ENCODE measurements at regions not wholly inside any gene's neighbourhood (a gene's known extent, or its start where the extent isn't known, plus 50 kb on each side); places are given as distances from the start of the nearest gene placed in this dataset.
"Not testable (repeated sequence)": the region's sequence is repeated elsewhere in the genome, so short reads cannot be mapped to it uniquely, and the experiment has no call there.

DNA sequence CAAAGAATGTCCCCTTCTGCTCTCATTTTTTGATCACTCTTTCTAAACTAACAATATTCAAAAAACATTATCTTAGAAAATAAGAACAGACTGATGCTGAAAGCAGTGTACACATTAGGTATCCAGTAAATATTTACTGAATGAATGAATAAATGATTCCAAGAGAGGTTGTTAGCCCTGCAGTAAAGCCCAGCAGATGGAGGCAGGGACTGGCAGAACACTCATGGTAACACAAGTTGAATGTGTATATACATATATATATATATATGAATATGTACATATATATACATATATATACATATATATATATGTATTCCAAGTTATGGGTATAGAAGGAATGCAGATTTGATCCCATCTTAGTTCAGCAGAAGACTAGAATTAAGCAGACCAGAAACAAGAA is 546.3 kb downstream of the RAB38 start:
- DNase-seq, result no peak

- no peak for DNase-seq
Observed at GRCh38 chr11:87628026-87628580, 547.1 kb downstream of the RAB38 start.

GRCh38 chr11:87623531-87624365 is 551.5 kb downstream of the RAB38 start:
- DNase-seq, result not testable (repeated sequence)

DNA sequence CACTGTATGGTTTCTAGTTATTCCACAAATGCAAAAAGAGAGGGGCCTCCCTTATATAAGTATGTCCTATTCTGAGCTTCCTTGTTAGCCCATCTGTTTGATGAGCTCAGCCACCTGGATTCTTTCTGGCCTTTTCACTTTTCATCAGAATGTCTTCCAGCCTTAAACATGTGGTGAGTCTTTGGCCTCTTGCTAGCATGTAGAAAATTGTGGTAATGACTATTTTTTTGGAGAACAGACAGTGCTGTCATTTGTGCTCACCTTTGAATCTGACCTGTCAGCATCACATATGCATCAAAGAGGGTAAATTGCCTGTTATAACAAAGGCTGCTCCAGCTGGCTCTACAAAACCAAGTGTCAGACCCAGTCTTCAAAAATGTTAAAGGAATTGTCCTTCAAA is 558.7 kb downstream of the RAB38 start:
- DNase-seq, result no peak

- DNase-seq, result no peak
Observed at GRCh38 chr11:87604350-87604749, 566.6 kb downstream of the TMEM135 start.

DNA sequence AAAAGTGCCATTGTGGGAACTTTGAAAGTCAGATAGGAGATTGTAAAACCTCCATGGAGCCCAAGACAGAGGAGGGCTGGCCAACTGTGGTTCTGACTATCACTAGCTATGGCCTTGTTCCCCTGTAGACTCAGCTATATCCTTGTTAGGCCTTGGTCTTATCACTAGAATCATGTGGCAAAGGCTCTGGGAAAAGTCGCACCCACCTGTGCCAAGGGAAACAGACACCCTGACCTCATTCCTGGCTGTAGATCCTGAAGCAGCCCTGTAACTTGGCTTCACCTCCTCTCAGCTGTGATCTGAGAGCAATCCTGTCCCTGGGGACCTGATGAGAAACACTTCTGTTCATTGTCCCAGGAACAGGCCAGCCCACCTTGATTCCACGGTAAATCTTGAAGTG is 566.2 kb downstream of the TMEM135 start:
- no peak for DNase-seq

DNA sequence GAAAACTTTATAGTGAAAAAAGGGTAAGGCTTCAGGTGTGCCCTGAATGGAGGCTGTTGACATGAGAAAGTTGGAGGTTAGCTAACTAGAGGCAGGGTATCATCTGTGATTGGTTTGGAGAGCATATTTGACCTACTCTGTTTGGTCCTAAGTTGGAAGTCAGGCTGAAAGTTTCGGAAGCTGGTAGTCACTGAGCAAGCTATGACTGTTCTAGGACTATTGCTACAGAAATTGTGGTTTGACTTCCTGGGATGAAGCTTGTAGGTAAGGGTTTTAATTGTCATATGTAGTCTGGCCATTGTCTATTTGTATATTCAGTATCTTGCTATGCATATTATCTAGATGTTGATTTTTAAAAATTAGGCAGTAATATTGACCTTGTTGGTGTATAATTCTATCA is 565.0 kb downstream of the TMEM135 start:
- DNase-seq, result no peak

DNA sequence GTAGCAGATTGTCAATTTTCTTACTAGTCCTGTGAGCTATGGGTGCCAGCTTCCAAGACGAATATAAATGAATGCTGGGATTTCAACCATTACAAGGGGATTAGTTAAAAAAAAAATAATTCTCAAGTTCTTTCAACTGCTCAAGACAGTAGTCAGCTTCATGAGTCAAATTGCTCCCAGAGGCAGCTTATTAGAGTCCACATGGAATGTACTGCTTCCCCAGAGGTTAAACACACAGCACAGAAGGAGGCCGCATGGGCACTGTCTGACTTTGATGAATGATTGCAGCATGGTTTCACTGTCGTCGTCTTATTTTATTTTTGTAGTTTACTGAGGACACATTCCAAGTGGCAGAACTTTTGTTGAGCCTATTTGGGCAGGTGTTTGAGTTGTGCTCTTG is 563.2 kb downstream of the TMEM135 start:
- no peak for DNase-seq

- DNase-seq, result no peak
Observed at GRCh38 chr11:87597725-87598124, 560.0 kb downstream of the TMEM135 start.

DNA sequence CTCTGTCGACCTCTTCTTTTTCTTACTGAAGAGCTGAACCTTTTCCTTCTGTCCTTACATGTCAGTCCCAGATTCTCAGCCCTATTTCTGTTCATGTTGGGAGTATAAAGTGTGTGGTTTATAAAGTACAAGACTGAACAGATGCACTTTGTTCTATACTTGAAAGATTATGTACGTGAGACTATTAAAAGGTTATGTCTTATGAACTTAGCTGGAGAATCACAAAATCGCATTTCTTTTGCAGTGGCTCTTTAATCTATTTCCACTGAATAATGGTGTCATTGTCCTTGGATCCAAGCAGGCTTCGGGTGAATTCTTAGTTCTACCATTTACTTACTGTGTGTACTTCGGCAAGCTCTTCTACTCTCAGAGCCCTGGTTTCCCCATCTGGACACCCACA is 558.4 kb downstream of the TMEM135 start:
- DNase-seq, result no peak

DNA sequence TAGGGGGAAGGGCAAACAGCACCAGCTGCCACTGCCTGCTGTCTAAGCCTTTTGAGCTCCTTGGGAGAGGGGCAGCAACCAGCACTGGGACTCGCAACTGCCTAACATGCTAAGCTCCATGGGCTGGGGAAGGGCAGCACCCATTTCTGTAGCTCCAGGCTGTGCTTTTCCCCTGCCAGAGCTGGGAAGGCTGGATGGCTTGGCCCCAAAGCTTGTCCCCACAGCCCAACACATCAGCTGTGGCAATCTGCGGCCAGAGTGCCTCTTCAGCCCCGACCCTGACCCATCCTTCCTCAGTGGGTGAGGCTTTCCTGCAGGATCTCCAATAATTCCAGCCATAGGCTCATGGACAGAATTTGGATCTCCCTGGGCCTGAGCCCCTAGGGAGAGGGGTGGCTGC is 551.3 kb downstream of the TMEM135 start:
- no peak for DNase-seq

- DNase-seq, result not testable (repeated sequence)
Observed at GRCh38 chr11:87585613-87586012, 547.9 kb downstream of the TMEM135 start.

DNA sequence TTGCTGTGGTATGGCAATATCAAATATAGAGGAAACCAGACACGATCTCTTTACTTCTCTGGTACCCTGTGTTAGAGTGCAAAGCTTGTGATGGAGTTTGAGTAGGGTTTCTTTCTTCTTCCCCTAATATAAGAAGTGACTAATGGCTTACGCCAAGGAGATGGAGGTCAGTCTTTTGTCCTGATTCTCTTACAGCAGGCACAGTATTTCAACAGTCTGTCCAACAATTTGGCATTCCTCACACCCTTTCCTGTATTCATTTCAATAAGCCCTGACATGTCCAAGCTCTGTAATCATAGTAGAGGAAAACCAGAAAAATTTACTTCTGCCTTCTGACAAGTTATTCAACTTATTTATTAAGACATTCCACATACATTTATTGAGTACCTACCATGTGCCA is 546.2 kb downstream of the TMEM135 start:
- DNase-seq, result no peak

GRCh38 chr11:87575088-87575487 is 537.4 kb downstream of the TMEM135 start:
- DNase-seq, result no peak

DNA sequence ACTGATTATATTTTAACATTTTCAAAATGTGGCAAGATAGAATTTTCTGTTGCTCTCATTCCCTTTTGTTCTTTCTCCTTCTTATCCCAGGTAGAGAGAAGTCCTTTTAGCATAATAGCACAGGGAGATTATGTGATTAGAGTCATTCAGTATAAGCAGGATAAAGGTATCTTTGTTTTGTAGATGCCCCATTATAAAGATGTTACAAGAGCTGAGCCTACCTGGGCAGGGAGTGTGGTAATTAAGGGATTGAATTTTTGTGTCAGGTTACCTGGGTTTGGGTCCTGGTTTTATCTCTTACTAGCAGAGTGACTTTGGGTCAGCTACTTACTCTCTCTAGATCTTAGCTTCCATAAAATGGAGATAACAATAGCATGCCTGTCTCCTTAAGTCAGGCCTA is 536.5 kb downstream of the TMEM135 start:
- no peak for DNase-seq

DNA sequence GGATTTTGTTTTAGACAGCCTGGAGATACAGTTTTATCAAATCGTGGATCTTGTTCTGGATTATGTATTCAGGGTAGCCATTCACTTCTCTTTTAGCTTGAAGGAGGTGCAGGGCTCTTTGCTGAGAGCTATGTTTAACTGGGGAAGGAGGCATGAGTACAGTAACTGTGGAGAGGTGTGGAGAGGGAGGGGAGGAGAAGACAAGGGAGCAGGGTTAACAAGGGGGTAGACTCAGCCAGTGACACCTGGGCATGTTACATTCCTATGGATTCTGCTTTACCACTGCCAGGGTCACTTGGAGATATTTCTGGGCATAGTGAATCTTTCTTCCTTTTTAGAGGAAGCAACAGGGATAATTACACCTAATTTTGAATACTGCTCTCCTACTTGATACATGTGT is 536.0 kb downstream of the TMEM135 start:
- no peak for DNase-seq

DNA sequence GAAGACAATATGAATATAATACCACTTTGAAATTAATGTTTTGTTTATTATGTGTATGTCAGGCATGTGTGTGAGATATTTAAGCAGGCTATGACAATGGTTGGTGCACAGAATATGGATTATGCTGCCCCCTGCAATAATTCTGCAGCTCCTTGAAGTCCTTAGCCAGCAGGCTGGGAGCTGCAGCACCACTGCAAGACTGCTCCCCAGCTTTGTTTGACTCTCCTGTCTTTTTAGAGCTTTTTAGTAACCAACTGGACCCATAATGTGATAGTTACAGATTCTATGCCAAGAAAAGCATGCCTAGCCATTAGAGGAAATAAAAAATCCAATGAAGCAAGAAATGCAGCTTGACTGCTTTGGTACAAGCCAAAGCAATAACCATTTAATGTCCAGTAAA is 535.1 kb downstream of the TMEM135 start:
- DNase-seq, result no peak

DNA sequence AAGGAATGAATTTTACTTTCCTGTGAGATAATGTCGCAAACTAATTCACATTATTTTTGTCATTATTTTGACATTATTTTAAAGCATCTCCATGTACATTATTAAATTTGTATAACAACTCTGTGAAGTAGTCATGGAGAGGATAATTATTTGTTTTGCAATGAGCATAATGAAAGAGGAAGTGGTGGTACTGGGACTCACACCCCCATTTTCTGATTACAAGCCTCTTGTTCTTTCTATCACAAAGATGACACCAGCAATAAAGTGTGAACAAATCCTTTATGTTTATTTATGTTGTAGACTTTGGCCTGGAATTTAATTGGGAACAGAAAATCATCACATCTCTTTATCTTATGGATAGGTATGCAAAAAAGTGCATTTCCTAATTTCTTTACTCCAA is 522.6 kb downstream of the TMEM135 start:
- no peak for DNase-seq

- not testable (repeated sequence) for DNase-seq
Observed at GRCh38 chr11:87559852-87560251, 522.1 kb downstream of the TMEM135 start.

DNA sequence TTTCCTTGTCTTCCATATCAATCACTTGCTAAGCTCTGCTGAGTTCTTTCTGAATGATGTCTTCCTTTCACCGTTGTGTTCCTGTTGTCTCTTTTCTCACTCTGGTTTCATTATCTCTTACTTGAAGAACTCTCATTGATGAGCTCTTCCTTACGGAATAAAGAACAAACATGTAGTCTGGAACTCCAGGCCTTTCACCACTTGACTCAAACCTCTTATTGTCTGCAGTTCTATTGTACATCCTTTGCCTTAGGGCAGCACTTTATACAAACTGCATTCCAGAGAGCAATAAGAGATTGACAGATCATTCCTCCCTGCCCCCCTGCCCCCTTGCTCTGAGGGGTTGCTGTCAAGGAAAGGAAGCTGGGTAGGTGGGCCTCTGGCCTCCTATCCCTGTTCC is 517.4 kb downstream of the TMEM135 start:
- DNase-seq, result no peak

GRCh38 chr11:87548797-87549196 is 511.1 kb downstream of the TMEM135 start:
- DNase-seq, result no peak

DNA sequence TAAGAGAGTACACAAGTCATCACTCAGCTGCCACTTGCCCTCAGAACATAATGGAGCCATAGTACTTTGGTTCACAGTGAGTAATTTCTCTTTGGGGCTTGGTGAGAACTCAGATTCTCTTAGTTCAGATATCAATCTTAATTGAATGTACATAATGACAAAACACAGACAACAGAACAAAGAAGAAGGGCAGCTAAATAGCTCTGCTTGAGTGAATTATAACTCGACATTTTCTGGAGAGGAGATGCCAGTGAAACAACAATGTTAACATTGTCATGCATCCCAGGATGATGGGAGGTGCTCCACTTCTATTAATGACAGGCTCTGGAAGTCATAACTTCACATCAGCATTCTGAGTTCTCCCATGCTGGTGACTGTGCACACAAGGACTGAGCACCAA is 508.1 kb downstream of the TMEM135 start:
- no peak for DNase-seq

- no peak for DNase-seq
Observed at GRCh38 chr11:87539596-87539995, 501.9 kb downstream of the TMEM135 start.

DNA sequence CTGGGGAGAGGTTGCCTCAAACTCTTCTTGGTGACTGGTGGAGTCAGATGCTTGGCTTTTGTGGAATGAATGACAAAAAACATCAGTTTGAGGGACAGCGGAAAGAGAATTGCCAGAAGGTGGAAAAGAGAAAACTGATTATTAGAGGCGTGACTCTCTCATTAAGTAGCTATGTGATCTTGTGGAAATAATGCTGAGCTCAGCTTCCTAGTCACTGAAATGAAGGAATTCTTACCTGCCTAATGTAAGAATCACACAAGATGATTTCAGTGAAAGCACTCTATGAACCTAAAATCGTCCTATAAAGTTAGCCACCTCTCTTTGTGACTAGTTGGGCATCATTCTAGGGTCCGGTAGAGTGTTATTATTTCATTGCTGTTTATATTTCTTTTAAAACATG is 498.8 kb downstream of the TMEM135 start:
- DNase-seq, result no peak

GRCh38 chr11:87536016-87536415 is 498.3 kb downstream of the TMEM135 start:
- DNase-seq, result no peak
